Erythroblast (primary cell): ENCODE measurements at regions not wholly inside any gene's neighbourhood (a gene's known extent, or its start where the extent isn't known, plus 50 kb on each side); places are given as distances from the start of the nearest gene placed in this dataset.

ENCODE experiments used
- GATA1 ChIP-seq: IDR thresholded peaks from 2 replicates; pipeline ENCODE4 v1.6.1; 2011; ENCODE audit warnings: low read depth, mild to moderate bottlenecking, control low read depth, low read length, moderate library complexity
- POLR2A ChIP-seq: IDR thresholded peaks from 2 replicates; pipeline ENCODE4 v1.6.1; 2011; ENCODE audit warnings: mild to moderate bottlenecking, low read length

GRCh38 chr6:164308339-164308738 lies 893.8 kb downstream of the QKI start:
- TF ChIP-seq POLR2A: no peak
- no peak for TF ChIP-seq GATA1
